ENCODE measurements at regions not wholly inside any gene's neighbourhood (a gene's known extent, or its start where the extent isn't known, plus 50 kb on each side); places are given as distances from the start of the nearest gene placed in this dataset.
"Not testable (repeated sequence)": the region's sequence is repeated elsewhere in the genome, so short reads cannot be mapped to it uniquely, and the experiment has no call there.

- no peak for DNase-seq (ENCODE audit: low read depth)
These were observed 307.9 kb upstream of the IGFBP7 start for GRCh38 chr4:57418133-57418532.

GRCh38 chr4:57412259-57413054 lies 302.3 kb upstream of the IGFBP7 start:
- DNase-seq (ENCODE audit: low read depth): no peak

GRCh38 chr4:57410331-57411052 lies 300.3 kb upstream of the IGFBP7 start:
- no peak for DNase-seq (ENCODE audit: low read depth)

GRCh38 chr4:57405359-57405758 lies 295.2 kb upstream of the IGFBP7 start:
- no peak for DNase-seq (ENCODE audit: low read depth)

GRCh38 chr4:57404483-57404882 lies 294.3 kb upstream of the IGFBP7 start:
- no peak for DNase-seq (ENCODE audit: low read depth)

GRCh38 chr4:57403591-57403990 lies 293.4 kb upstream of the IGFBP7 start:
- DNase-seq (ENCODE audit: low read depth): no peak

GRCh38 chr4:57401586-57401985 lies 291.4 kb upstream of the IGFBP7 start:
- no peak for DNase-seq (ENCODE audit: low read depth)

- peak; percentile 3 for DNase-seq (ENCODE audit: low read depth)
These were observed 268.6 kb upstream of the IGFBP7 start for GRCh38 chr4:57378766-57379165.

- DNase-seq (ENCODE audit: low read depth): peak; percentile 1
These were observed 264.8 kb upstream of the IGFBP7 start for GRCh38 chr4:57374866-57375595.

GRCh38 chr4:57373991-57374390 lies 263.8 kb upstream of the IGFBP7 start:
- no peak for DNase-seq (ENCODE audit: low read depth)

GRCh38 chr4:57371671-57372070 lies 261.5 kb upstream of the IGFBP7 start:
- no peak for DNase-seq (ENCODE audit: low read depth)

- no peak for DNase-seq (ENCODE audit: low read depth)
These were observed 260.5 kb upstream of the IGFBP7 start for GRCh38 chr4:57370691-57371090.

- peak; percentile 4 for DNase-seq (ENCODE audit: low read depth)
These were observed 259.3 kb upstream of the IGFBP7 start for GRCh38 chr4:57369446-57369845.

GRCh38 chr4:57364255-57364654 lies 254.1 kb upstream of the IGFBP7 start:
- DNase-seq (ENCODE audit: low read depth): no peak

- no peak for DNase-seq (ENCODE audit: low read depth)
These were observed 253.2 kb upstream of the IGFBP7 start for GRCh38 chr4:57363346-57363745.

GRCh38 chr4:57360681-57361080 lies 250.5 kb upstream of the IGFBP7 start:
- no peak for DNase-seq (ENCODE audit: low read depth)

GRCh38 chr4:57355101-57355665 lies 245.0 kb upstream of the IGFBP7 start:
- no peak for DNase-seq (ENCODE audit: low read depth)

- no peak for DNase-seq (ENCODE audit: low read depth)
These were observed 241.5 kb upstream of the IGFBP7 start for GRCh38 chr4:57351731-57352130.

GRCh38 chr4:57344296-57344695 lies 234.1 kb upstream of the IGFBP7 start:
- DNase-seq (ENCODE audit: low read depth): no peak

- DNase-seq (ENCODE audit: low read depth): peak; percentile 14
These were observed 232.2 kb upstream of the IGFBP7 start for GRCh38 chr4:57342411-57342810.

GRCh38 chr4:57338861-57339260 lies 228.7 kb upstream of the IGFBP7 start:
- not testable (repeated sequence) for DNase-seq (ENCODE audit: low read depth)

- DNase-seq (ENCODE audit: low read depth): no peak
These were observed 223.5 kb upstream of the IGFBP7 start for GRCh38 chr4:57333684-57334083.

Data from iris pigment epithelial cell (primary cell).